HCT116 (cell line): ENCODE measurements at regions not wholly inside any gene's neighbourhood (a gene's known extent, or its start where the extent isn't known, plus 50 kb on each side); places are given as distances from the start of the nearest gene placed in this dataset.

Source experiments
- ATAC-seq: fragments of 200-7000 bp; cut with Tn5 transposase; 2 replicates; pipeline ENCODE4 v1.9.1; 2020; ENCODE audit warnings: mild to moderate bottlenecking, moderate library complexity
- BruUV-seq: library from RNA; stranded (reverse); fragments of 400-500 nt; replicated peaks from 2 replicates; lab custom pipeline; 2021; lab: Mats Ljungman, UMichigan
- CTCF ChIA-PET: fragments of 300-600 bp; sonication (Branson Sonifier 250); formaldehyde crosslinking; loops from one replicate; lab custom pipeline; 2021; ENCODE audit warnings: antibody characterized with exemption; lab: Charles Lee
- POLR2A ChIA-PET: fragments of 300-600, 350-600 bp; sonication (Branson Sonifier 250); formaldehyde crosslinking; loops from one replicate; lab custom pipeline; 2021; ENCODE audit warnings: antibody characterized with exemption; lab: Charles Lee
- RAD21 ChIA-PET, 2 experiments: fragments of 300-600 bp; sonication (Branson Sonifier 250); formaldehyde crosslinking; loops; one replicate each; lab custom pipeline; 2023; ENCODE audit warnings: low total read pairs in 2 of 2; ENCODE audit not compliant: uncharacterized antibody in 2 of 2, unreplicated experiment in 2 of 2, low non-redundant PET in 1 of 2; lab: Charles Lee
- DNase-seq: peaks from one replicate; pipeline ENCODE4 v3.0.0-alpha.2; 2010; ENCODE audit warnings: low read depth, low spot score
- H2AFZ ChIP-seq: fragments of 200-600 bp; shearing (Covaris generic), sonication (generic); 2 replicates; pipeline ENCODE4 v1.6.1; 2017; ENCODE audit warnings: low read depth, mixed run types, mixed read lengths, antibody characterized with exemption, low read length; ENCODE audit not compliant: poor library complexity, severe bottlenecking
- H3K27ac ChIP-seq: 2 replicates; pipeline ENCODE4 v1.5.1; 2012; ENCODE audit warnings: low read depth, low read length
- H3K27me3 ChIP-seq: fragments of 200-600 bp; sonication (generic); 2 replicates; pipeline ENCODE4 v1.6.1; 2016; ENCODE audit warnings: mixed run types, low read length, mixed read lengths; ENCODE audit not compliant: insufficient read depth
- H3K36me3 ChIP-seq, 2 experiments: fragments of 200-500 bp in 1 of 2; fragments of 200-600 bp in 1 of 2; sonication (Bioruptor generic) in 1 of 2; sonication (generic) in 1 of 2; 2 replicates each; pipeline versions ENCODE4 v1.5.1 to v1.6.1; 2014 to 2016; ENCODE audit warnings: low read length in 2 of 2, inconsistent platforms in 1 of 2, mixed read lengths in 1 of 2, mixed run types in 1 of 2; ENCODE audit not compliant: insufficient read depth in 2 of 2, control insufficient read depth in 1 of 2
- H3K4me1 ChIP-seq, 2 experiments: fragments of 200-600 bp in 1 of 2; sonication (generic) in 1 of 2; 2 replicates each; pipeline versions ENCODE4 v1.5.1 to v1.6.1; 2012 to 2017; ENCODE audit warnings: low read length in 2 of 2, inconsistent platforms in 1 of 2, mild to moderate bottlenecking in 1 of 2, mixed read lengths in 1 of 2, mixed run types in 1 of 2, moderate library complexity in 1 of 2; ENCODE audit not compliant: insufficient read depth in 2 of 2, control insufficient read depth in 1 of 2
- H3K4me2 ChIP-seq: fragments of 200-600 bp; sonication (generic); 2 replicates; pipeline ENCODE4 v1.6.1; 2017; ENCODE audit warnings: mixed run types, low read length, mixed read lengths
- H3K4me3 ChIP-seq, 2 experiments: fragments of 200-600 bp in 1 of 2; sonication (generic) in 1 of 2; replicated peaks in 1 of 2; 2 replicates each; pipeline ENCODE4 v1.5.1; 2011 to 2016; ENCODE audit warnings: low read length in 2 of 2, control low read depth in 1 of 2, low read depth in 1 of 2, mild to moderate bottlenecking in 1 of 2, mixed read lengths in 1 of 2, mixed run types in 1 of 2
- H3K79me2 ChIP-seq: fragments of 200-600 bp; sonication (generic); 2 replicates; pipeline ENCODE4 v1.6.1; 2017; ENCODE audit warnings: mild to moderate bottlenecking, mixed run types, low read length, moderate library complexity, mixed read lengths; ENCODE audit not compliant: insufficient read depth
- H3K9ac ChIP-seq: fragments of 200-600 bp; sonication (generic); 2 replicates; pipeline ENCODE4 v1.6.1; 2016; ENCODE audit warnings: low read length, mixed read lengths
- H3K9me2 ChIP-seq: fragments of 200-600 bp; sonication (generic), shearing (Covaris generic); 2 replicates; pipeline ENCODE4 v1.6.1; 2017; ENCODE audit warnings: mixed run types, mild to moderate bottlenecking, moderate library complexity; ENCODE audit not compliant: insufficient read depth
- H3K9me3 ChIP-seq, 2 experiments: fragments of 200-500 bp in 1 of 2; fragments of 200-600 bp in 1 of 2; sonication (Bioruptor generic) in 1 of 2; sonication (generic) in 1 of 2; 2 replicates each; pipeline ENCODE4 v1.6.1; 2014 to 2017; ENCODE audit warnings: low read length in 2 of 2, mixed read lengths in 2 of 2, inconsistent platforms in 1 of 2, low read depth in 1 of 2, mild to moderate bottlenecking in 1 of 2, mixed run types in 1 of 2, moderate library complexity in 1 of 2; ENCODE audit not compliant: control insufficient read depth in 1 of 2, insufficient read depth in 1 of 2
- H4K20me1 ChIP-seq: fragments of 200-600 bp; sonication (generic), shearing (Covaris generic); 2 replicates; pipeline ENCODE4 v1.6.1; 2017; ENCODE audit warnings: mixed run types, mild to moderate bottlenecking, moderate library complexity; ENCODE audit not compliant: insufficient read depth
- CBX3 ChIP-seq: IDR thresholded peaks from 2 replicates; pipeline ENCODE4 v1.6.1; 2012; ENCODE audit warnings: low read depth
- ELF1 ChIP-seq: IDR thresholded peaks from 2 replicates; pipeline ENCODE4 v1.6.1; 2012; ENCODE audit warnings: low read depth, borderline replicate concordance
- EZH2 ChIP-seq: fragments of 200-600 bp; sonication (generic); IDR thresholded peaks from 2 replicates; pipeline ENCODE4 v1.6.1; 2017; ENCODE audit warnings: antibody characterized with exemption, mixed run types
- FOSL1 ChIP-seq: IDR thresholded peaks from 2 replicates; pipeline ENCODE4 v1.6.1; 2012; ENCODE audit warnings: low read depth
- MAX ChIP-seq: IDR thresholded peaks from 2 replicates; pipeline ENCODE4 v1.6.1; 2012
- POLR2A ChIP-seq: IDR thresholded peaks from 2 replicates; pipeline ENCODE4 v1.7.0; 2011; ENCODE audit warnings: borderline replicate concordance; ENCODE audit not compliant: insufficient read depth, insufficient read length; ENCODE audit errors: extremely low read depth
- SIN3A ChIP-seq: IDR thresholded peaks from 2 replicates; pipeline ENCODE4 v1.6.1; 2012; ENCODE audit warnings: low read depth
- YY1 ChIP-seq: IDR thresholded peaks from 2 replicates; pipeline ENCODE4 v1.6.1; 2011; ENCODE audit warnings: low read length, low read depth, moderate library complexity, mild to moderate bottlenecking; ENCODE audit not compliant: insufficient replicate concordance; ENCODE audit errors: extremely low read depth
- intact Hi-C: fragments of 100-400 bp; cut with micrococcal nuclease; formaldehyde crosslinking; loops from 2 replicates; pipeline ENCODE4 v1.10.0; 2022
- TF ChIP-seq, protein P1 (sequence below), 3 experiments: fragments of 200-600 bp in 1 of 3; sonication (generic) in 1 of 3; IDR thresholded peaks in 2 of 3; conservative IDR thresholded peaks in 1 of 3; 2 replicates each; pipeline ENCODE4 v1.5.1; 2012 to 2017; ENCODE audit warnings: low read depth in 2 of 3, low read length in 2 of 3, antibody characterized with exemption in 1 of 3, borderline replicate concordance in 1 of 3, control low read depth in 1 of 3, mild to moderate bottlenecking in 1 of 3, mixed read lengths in 1 of 3, mixed run types in 1 of 3, moderate library complexity in 1 of 3; ENCODE audit not compliant: insufficient read depth in 1 of 3

GRCh38 chr6:66662721-66663507, 955.9 kb upstream of the EYS start:
- H3K4me3 ChIP-seq: no peak overlapping the region
- no peaks in the 10 kb centered on the region for H3K79me2 ChIP-seq
- H3K4me1 ChIP-seq: no peaks in the 10 kb centered on the region
- CTCF ChIA-PET: no interaction called here
- no peak overlapping the region for H2AFZ ChIP-seq
- RAD21 ChIA-PET: no interaction called here
- no peaks in the 10 kb centered on the region for H3K9me2 ChIP-seq
- H3K27ac ChIP-seq: no peak overlapping the region
- ATAC-seq (no peak), DNase-seq (no peak)
- H3K36me3 ChIP-seq: no peaks in the 10 kb centered on the region
- intact Hi-C loops: no loop called here
- H3K9me3 ChIP-seq: peaks cover 4 to 19% of the 10 kb centered on the region in 2 experiments; a peak in 3 of 4 replicates
- TF ChIP-seq EZH2 (no peak), SIN3A (no peak), CBX3 (no peak), YY1 (no peak), MAX (no peak), POLR2A (no peak), ELF1 (no peak), FOSL1 (no peak)
- TF ChIP-seq, protein P1, sequence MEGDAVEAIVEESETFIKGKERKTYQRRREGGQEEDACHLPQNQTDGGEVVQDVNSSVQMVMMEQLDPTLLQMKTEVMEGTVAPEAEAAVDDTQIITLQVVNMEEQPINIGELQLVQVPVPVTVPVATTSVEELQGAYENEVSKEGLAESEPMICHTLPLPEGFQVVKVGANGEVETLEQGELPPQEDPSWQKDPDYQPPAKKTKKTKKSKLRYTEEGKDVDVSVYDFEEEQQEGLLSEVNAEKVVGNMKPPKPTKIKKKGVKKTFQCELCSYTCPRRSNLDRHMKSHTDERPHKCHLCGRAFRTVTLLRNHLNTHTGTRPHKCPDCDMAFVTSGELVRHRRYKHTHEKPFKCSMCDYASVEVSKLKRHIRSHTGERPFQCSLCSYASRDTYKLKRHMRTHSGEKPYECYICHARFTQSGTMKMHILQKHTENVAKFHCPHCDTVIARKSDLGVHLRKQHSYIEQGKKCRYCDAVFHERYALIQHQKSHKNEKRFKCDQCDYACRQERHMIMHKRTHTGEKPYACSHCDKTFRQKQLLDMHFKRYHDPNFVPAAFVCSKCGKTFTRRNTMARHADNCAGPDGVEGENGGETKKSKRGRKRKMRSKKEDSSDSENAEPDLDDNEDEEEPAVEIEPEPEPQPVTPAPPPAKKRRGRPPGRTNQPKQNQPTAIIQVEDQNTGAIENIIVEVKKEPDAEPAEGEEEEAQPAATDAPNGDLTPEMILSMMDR (IDR thresholded peaks at IDR 0.05 in 2 of 3, conservative IDR thresholded peaks at IDR 0.05 in 1 of 3; ENCODE audit: borderline replicate concordance in 1 of 3, insufficient read depth in 1 of 3, low read depth in 2 of 3, low read length in 2 of 3): no peak
- no peak overlapping the region for H3K9ac ChIP-seq
- H3K27me3 ChIP-seq: no peaks in the 10 kb centered on the region
- no peaks in the 10 kb centered on the region for H4K20me1 ChIP-seq
- BruUV-seq: no TSS peak
- POLR2A ChIA-PET: no interaction called here
- no peak overlapping the region for H3K4me2 ChIP-seq
